Mesenchymal stem cell (in vitro differentiated cells and primary cell): ENCODE measurements at regions not wholly inside any gene's neighbourhood (a gene's known extent, or its start where the extent isn't known, plus 50 kb on each side); places are given as distances from the start of the nearest gene placed in this dataset.

Experiments used
- DNase-seq: peaks from one replicate; pipeline ENCODE4 v3.0.0-alpha.2; 2013
- H2AFZ ChIP-seq: one replicate; pipeline ENCODE4 v1.6.1; 2013; ENCODE audit warnings: low read depth, mild to moderate bottlenecking, control low read depth, inconsistent platforms, low read length, moderate library complexity
- H2AK5ac ChIP-seq: 2 replicates; pipeline ENCODE4 v1.6.1; 2013; ENCODE audit warnings: low read length, moderate library complexity, mild to moderate bottlenecking, inconsistent platforms; ENCODE audit not compliant: severe bottlenecking
- H2BK120ac ChIP-seq: one replicate; pipeline ENCODE4 v1.6.1; 2013; ENCODE audit warnings: low read depth, mild to moderate bottlenecking, inconsistent platforms, low read length, moderate library complexity
- H2BK12ac ChIP-seq, 2 experiments: one replicate each; pipeline ENCODE4 v1.6.1; 2013; ENCODE audit warnings: inconsistent platforms in 2 of 2, low read length in 2 of 2, mild to moderate bottlenecking in 2 of 2, moderate library complexity in 2 of 2, control low read depth in 1 of 2
- H2BK15ac ChIP-seq: one replicate; pipeline ENCODE4 v1.6.1; 2013; ENCODE audit warnings: mild to moderate bottlenecking, low read depth, inconsistent platforms; ENCODE audit not compliant: poor library complexity, severe bottlenecking
- H2BK5ac ChIP-seq: 2 replicates; pipeline ENCODE4 v1.6.1; 2013; ENCODE audit warnings: low read depth, mild to moderate bottlenecking, low read length, control low read depth, inconsistent platforms; ENCODE audit not compliant: poor library complexity, severe bottlenecking
- H3K14ac ChIP-seq, 2 experiments: one replicate each; pipeline ENCODE4 v1.6.1; 2013; ENCODE audit warnings: inconsistent platforms in 2 of 2, low read length in 2 of 2, control low read depth in 1 of 2, mild to moderate bottlenecking in 1 of 2, moderate library complexity in 1 of 2
- H3K18ac ChIP-seq, 2 experiments: one replicate each; pipeline ENCODE4 v1.6.1; 2013; ENCODE audit warnings: inconsistent platforms in 2 of 2, low read length in 2 of 2, control low read depth in 1 of 2, low read depth in 1 of 2, mild to moderate bottlenecking in 1 of 2
- H3K23ac ChIP-seq, 2 experiments: one replicate each; pipeline ENCODE4 v1.6.1; 2013; ENCODE audit warnings: inconsistent platforms in 2 of 2, low read length in 2 of 2, mild to moderate bottlenecking in 2 of 2, moderate library complexity in 2 of 2, control low read depth in 1 of 2
- H3K27ac ChIP-seq: 2 replicates; pipeline ENCODE4 v1.5.1; 2013; ENCODE audit warnings: mild to moderate bottlenecking, moderate library complexity, low read length, control low read depth, inconsistent platforms; ENCODE audit not compliant: poor library complexity, severe bottlenecking
- H3K27me3 ChIP-seq, 2 experiments: 2 replicates each; pipeline versions ENCODE4 v1.6.1 to v1.7.0; 2013; ENCODE audit warnings: low read length in 2 of 2, mild to moderate bottlenecking in 2 of 2, moderate library complexity in 2 of 2, control low read depth in 1 of 2, inconsistent platforms in 1 of 2; ENCODE audit not compliant: control insufficient read depth in 1 of 2, insufficient read depth in 1 of 2
- H3K36me3 ChIP-seq, 2 experiments: 2 replicates each; pipeline versions ENCODE4 v1.6.1 to v1.7.0; 2013; ENCODE audit warnings: low read length in 2 of 2, control low read depth in 1 of 2, inconsistent platforms in 1 of 2, low read depth in 1 of 2, mild to moderate bottlenecking in 1 of 2; ENCODE audit not compliant: insufficient read depth in 2 of 2, control insufficient read depth in 1 of 2
- H3K4ac ChIP-seq, 2 experiments: one replicate each; pipeline ENCODE4 v1.6.1; 2013; ENCODE audit warnings: inconsistent platforms in 2 of 2, low read length in 2 of 2, mild to moderate bottlenecking in 2 of 2, moderate library complexity in 2 of 2, control low read depth in 1 of 2, low read depth in 1 of 2
- H3K4me1 ChIP-seq: 2 replicates; pipeline ENCODE4 v1.6.1; 2013; ENCODE audit warnings: low read depth, low read length, control low read depth; ENCODE audit not compliant: control insufficient read depth, insufficient read depth
- H3K4me2 ChIP-seq: 2 replicates; pipeline ENCODE4 v1.6.1; 2013; ENCODE audit warnings: low read length, mild to moderate bottlenecking, inconsistent platforms; ENCODE audit not compliant: poor library complexity, severe bottlenecking
- H3K4me3 ChIP-seq, 2 experiments: 2 replicates each; pipeline versions ENCODE4 v1.5.1 to v1.7.0; 2013; ENCODE audit warnings: low read length in 2 of 2, mild to moderate bottlenecking in 2 of 2, control low read depth in 1 of 2, low read depth in 1 of 2; ENCODE audit not compliant: insufficient read depth in 1 of 2
- H3K79me1 ChIP-seq: replicated peaks from 2 replicates; pipeline ENCODE4 v1.6.1; 2013; ENCODE audit warnings: mild to moderate bottlenecking, control low read depth, low read length, inconsistent platforms; ENCODE audit not compliant: poor library complexity, severe bottlenecking
- H3K9ac ChIP-seq: 2 replicates; pipeline ENCODE4 v1.7.0; 2013; ENCODE audit warnings: mild to moderate bottlenecking, low read length, moderate library complexity
- H3K9me3 ChIP-seq: 2 replicates; pipeline ENCODE4 v1.7.0; 2013; ENCODE audit warnings: mild to moderate bottlenecking, low read length; ENCODE audit not compliant: control insufficient read depth
- H4K8ac ChIP-seq: one replicate; pipeline ENCODE4 v1.6.1; 2013; ENCODE audit warnings: inconsistent platforms, mild to moderate bottlenecking, low read length, moderate library complexity
- H4K91ac ChIP-seq: one replicate; pipeline ENCODE4 v1.6.1; 2013; ENCODE audit warnings: mild to moderate bottlenecking, low read length, inconsistent platforms
- WGBS: methylation state at CpG from one replicate; pipeline ENCODE4 v1.1.7; 2013; ENCODE audit warnings: mixed read lengths; 5-methylcytosine and 5-hydroxymethylcytosine counted together

DNA sequence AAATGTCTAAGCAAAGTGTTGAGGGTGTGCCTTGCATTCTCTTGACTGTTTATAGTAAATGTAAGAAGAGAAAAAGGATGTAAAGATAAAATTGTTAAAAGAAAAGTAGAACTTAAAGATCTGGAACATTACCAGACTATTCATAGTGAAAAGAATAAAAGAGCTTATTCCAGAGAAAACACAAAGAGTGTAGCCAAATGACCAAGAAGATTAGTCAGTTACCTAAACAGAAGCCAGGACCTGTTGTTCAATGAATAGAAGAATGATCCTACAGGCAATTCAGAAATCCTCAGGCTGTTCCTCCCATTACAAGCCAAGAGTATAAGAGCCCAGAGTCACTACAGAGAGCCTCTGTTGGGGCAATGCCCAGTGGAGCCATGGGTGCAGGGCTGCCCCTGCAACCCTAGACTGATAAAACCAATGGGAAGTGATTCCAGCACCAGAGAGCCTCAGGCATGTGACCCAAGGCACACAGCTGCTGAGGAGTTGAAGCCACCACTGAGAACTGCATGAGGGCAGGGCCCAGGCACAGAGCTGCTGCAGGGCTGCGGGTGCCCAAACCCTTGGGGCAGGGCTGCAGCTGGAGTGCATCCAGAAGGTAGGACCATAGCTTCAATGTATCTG is 91.1 kb upstream of the SLC38A4 start:
- Histone ChIP-seq H3K27me3 (no peaks in the 10 kb centered on the region), H4K91ac (peak overlapping the region; percentile 2), H3K27ac (no peak overlapping the region), H3K79me1 (no peaks in the 10 kb centered on the region), H3K18ac (no peak overlapping the region), H3K9me3 (peaks cover 3% of the 10 kb centered on the region), H2AK5ac (no peak overlapping the region), H3K14ac (no peak overlapping the region), H2BK15ac (no peak overlapping the region), H2BK120ac (no peak overlapping the region), H2BK5ac (no peak overlapping the region), H3K4ac (no peak overlapping the region), H3K23ac (no peak overlapping the region), H2AFZ (no peak overlapping the region), H3K9ac (no peak overlapping the region), H3K36me3 (no peaks in the 10 kb centered on the region), H3K4me2 (no peak overlapping the region), H4K8ac (peak overlapping the region; percentile 45), H3K4me3 (no peak overlapping the region), H2BK12ac (no peak overlapping the region), H3K4me1 (peaks cover 2% of the 10 kb centered on the region)
- DNase-seq, result no peak
- WGBS, result 86% methylated on average over 1 of the region's 1 CpG

DNA sequence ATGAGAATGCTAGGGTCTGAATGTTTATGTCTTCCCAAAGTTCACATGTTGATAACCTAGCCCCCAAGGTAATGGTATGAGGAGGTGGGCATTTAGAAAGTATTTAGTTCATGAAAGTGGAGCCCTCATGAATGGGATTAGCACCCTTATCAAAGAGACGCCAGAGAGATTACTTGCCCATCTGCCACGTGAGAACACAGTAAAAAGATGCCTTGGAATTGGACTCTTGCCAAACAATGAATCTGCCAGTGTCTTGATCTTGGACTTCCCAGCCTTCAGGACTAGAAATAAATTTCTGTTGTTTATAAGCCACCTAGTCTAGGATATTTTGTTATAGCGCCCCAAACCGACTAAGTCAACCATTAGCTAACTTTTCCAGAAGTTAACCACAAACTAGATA is 92.0 kb upstream of the SLC38A4 start:
- Histone ChIP-seq H3K27ac (no peak overlapping the region), H3K9me3 (peaks cover 3% of the 10 kb centered on the region), H2AFZ (no peak overlapping the region), H2BK5ac (no peak overlapping the region), H2AK5ac (no peak overlapping the region), H3K4me1 (peaks cover 2% of the 10 kb centered on the region), H3K79me1 (no peaks in the 10 kb centered on the region), H2BK12ac (no peak overlapping the region), H3K4me2 (no peak overlapping the region), H4K91ac (no peak overlapping the region), H3K18ac (no peak overlapping the region), H3K36me3 (no peaks in the 10 kb centered on the region), H3K9ac (no peak overlapping the region), H3K4ac (no peak overlapping the region), H3K27me3 (no peaks in the 10 kb centered on the region), H3K14ac (no peak overlapping the region), H3K23ac (no peak overlapping the region), H3K4me3 (no peak overlapping the region), H2BK15ac (no peak overlapping the region), H2BK120ac (no peak overlapping the region), H4K8ac (no peak overlapping the region)
- no peak for DNase-seq
- 92% methylated on average over 4 of the region's 4 CpGs for WGBS

DNA sequence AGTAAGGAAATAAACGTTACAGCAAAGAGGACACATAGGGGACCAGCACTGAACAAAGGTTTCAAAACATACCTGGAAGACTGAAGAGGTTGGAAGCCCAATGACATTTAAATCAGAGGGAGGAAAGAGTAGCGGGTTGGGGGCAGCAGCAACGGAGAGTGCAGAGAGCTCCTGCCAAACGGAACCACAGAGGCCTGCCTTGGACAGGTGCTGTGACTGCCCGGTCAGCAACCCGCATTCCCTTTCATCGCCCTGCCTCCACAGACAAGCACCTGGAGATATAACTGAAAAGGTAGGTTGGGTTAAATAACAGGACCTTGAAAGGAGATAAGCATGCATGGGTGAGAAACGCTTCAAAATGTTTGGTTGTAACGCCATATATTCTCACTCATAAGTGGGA is 92.8 kb upstream of the SLC38A4 start:
- Histone ChIP-seq H3K4me2 (no peak overlapping the region), H4K91ac (no peak overlapping the region), H3K9me3 (peaks cover under 1% of the 10 kb centered on the region), H3K4me3 (no peak overlapping the region), H3K79me1 (no peaks in the 10 kb centered on the region), H3K27me3 (no peaks in the 10 kb centered on the region), H2AK5ac (no peak overlapping the region), H3K36me3 (no peaks in the 10 kb centered on the region), H3K9ac (no peak overlapping the region), H4K8ac (no peak overlapping the region), H2AFZ (no peak overlapping the region), H2BK5ac (no peak overlapping the region), H3K23ac (no peak overlapping the region), H2BK120ac (no peak overlapping the region), H2BK15ac (no peak overlapping the region), H3K14ac (no peak overlapping the region), H3K4ac (no peak overlapping the region), H3K27ac (no peak overlapping the region), H2BK12ac (no peak overlapping the region), H3K4me1 (peaks cover 2% of the 10 kb centered on the region), H3K18ac (peak overlapping the region in 1 of 2 experiments; percentile 24)
- DNase-seq, result no peak
- 93% methylated on average over 9 of the region's 9 CpGs for WGBS

DNA sequence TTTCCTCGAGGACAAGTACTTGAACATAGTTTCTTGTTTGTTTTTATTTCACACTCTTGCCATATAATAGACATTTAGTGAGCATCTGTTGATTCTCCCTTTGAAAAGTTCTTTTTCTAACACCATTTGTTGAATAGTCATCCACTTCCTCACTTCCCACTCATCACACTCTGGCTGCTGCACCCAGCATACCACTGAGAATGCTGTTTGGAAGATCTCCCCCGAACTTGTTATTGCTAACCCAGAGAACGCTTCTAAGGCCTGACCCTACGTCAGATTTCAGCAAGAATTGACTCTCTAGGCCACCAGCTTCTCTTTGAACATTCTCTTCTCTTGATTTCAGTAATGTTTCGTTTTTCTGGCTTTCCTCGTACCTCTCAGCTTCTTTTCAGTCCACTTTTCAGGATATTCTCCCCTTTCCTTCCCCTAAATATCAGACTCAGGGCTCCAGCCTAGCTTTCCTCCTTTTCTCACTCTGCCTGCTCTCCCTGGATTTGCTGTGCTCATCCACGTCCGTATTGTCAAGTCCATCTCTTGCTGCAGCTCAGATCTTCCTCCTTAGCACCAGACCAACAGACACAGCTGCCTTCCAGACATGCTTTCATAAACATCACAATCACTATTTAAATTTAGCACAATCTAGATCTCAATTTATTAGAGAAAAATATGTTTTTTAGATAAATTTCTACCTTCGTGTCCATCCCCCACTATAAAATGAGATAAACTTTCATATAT is 94.0 kb upstream of the SLC38A4 start:
- H3K9ac ChIP-seq, result no peak overlapping the region
- H3K27me3 ChIP-seq, result no peaks in the 10 kb centered on the region
- no peak overlapping the region for H2BK15ac ChIP-seq
- no peak overlapping the region for H4K91ac ChIP-seq
- no peak overlapping the region for H4K8ac ChIP-seq
- no peak overlapping the region for H2BK120ac ChIP-seq
- H3K4me2 ChIP-seq, result no peak overlapping the region
- H3K18ac ChIP-seq, result peak overlapping the region in 1 of 2 experiments; percentile 57
- H3K36me3 ChIP-seq, result no peaks in the 10 kb centered on the region
- no peak overlapping the region for H2BK5ac ChIP-seq
- H2AK5ac ChIP-seq, result no peak overlapping the region
- no peak overlapping the region for H3K4me3 ChIP-seq
- H2AFZ ChIP-seq, result no peak overlapping the region
- no peaks in the 10 kb centered on the region for H3K9me3 ChIP-seq
- no peak overlapping the region for H3K4ac ChIP-seq
- no peaks in the 10 kb centered on the region for H3K79me1 ChIP-seq
- no peak overlapping the region for H3K23ac ChIP-seq
- no peak for DNase-seq
- WGBS, result 88% methylated on average over 8 of the region's 9 CpGs
- H3K27ac ChIP-seq, result no peak overlapping the region
- H3K4me1 ChIP-seq, result peaks cover 2% of the 10 kb centered on the region
- no peak overlapping the region for H3K14ac ChIP-seq
- H2BK12ac ChIP-seq, result no peak overlapping the region
